AG10803 (cell line): ENCODE measurements at regions not wholly inside any gene's neighbourhood (a gene's known extent, or its start where the extent isn't known, plus 50 kb on each side); places are given as distances from the start of the nearest gene placed in this dataset.

ENCODE experiments used
- DNase-seq: peaks from one replicate; pipeline ENCODE4 v3.0.0; 2010; ENCODE audit warnings: low read depth
- H3K4me3 ChIP-seq: 2 replicates; pipeline ENCODE4 v1.5.1; 2011; ENCODE audit warnings: mild to moderate bottlenecking, low read length, control low read depth
- CTCF ChIP-seq: conservative IDR thresholded peaks from 2 replicates; pipeline ENCODE4 v1.5.1; 2011; ENCODE audit warnings: mild to moderate bottlenecking, low read length, control low read depth, inconsistent platforms

GRCh38 chr17:33401249-33401648 lies 108.2 kb upstream of the ASIC2 start:
- TF ChIP-seq CTCF, result no peak

DNA sequence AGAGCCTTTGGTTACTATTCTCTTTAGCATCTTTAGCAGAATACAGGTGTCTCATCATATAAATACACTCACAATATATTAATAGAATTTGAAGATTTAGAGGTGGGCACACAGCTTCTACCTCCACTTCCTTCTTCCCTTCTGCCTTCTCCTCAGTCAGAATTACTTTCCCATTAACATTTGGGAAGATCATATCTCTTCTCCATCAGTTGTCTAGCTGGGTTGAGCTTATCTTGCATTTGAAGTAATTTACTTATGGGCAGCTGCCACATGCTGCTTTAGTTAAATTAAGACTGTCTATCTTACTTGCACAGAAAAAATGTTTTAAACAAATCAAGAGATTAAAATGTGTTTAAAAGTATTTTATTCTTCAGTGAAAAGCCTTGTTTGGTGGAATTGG lies 110.1 kb upstream of the ASIC2 start:
- DNase-seq, result no peak
- TF ChIP-seq CTCF, result no peak
- H3K4me3 ChIP-seq, result no peak overlapping the region

More at GRCh38 chr17:33401249-33401648, 108.2 kb upstream of the ASIC2 start:
- DNase-seq, result no peak
- no peak overlapping the region for H3K4me3 ChIP-seq

DNA sequence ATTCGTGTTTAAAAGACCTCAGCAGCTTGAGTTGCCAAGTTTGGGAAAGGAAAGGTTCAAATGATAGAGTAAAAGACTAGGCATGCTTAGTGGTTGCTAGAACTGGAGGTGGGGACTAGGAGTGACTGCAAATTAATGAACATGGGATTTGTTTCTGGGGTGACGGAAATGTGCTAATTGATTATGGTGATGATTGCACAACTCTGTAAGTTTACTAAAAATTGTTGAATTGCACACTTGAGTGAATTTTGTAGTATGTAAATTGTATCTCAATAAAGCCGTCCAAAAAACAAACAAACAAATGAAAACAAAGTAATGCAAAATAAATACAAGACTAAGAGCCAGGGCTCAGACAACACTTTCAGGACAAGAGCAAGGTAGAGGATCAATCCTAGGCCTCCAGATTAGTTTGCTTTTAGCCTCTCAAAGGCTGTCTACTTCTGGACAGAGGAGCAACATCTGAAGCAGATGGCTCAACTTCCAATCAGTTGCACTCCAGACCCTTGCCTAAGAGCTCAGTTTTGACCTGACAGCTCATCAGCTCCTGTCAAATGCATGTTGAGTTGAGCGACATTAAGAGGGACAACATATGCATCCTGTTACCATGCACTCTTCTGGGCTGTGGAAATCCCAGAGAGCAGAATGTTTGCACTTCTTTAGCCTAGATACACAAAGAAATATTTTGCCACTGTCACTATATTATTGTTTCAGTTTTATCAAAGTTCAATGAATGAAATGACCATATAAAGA lies 111.2 kb upstream of the ASIC2 start:
- TF ChIP-seq CTCF, result no peak
- H3K4me3 ChIP-seq, result no peak overlapping the region
- DNase-seq, result no peak

- DNase-seq, result no peak
- H3K4me3 ChIP-seq, result no peak overlapping the region
- no peak for TF ChIP-seq CTCF
Observed at GRCh38 chr17:33416131-33416530, 123.0 kb upstream of the ASIC2 start.

- no peak for DNase-seq
- no peak overlapping the region for H3K4me3 ChIP-seq
- no peak for TF ChIP-seq CTCF
Observed at GRCh38 chr17:33421933-33422332, 128.8 kb upstream of the ASIC2 start.

- H3K4me3 ChIP-seq, result no peak overlapping the region
- no peak for DNase-seq
- no peak for TF ChIP-seq CTCF
Observed at GRCh38 chr17:33433581-33433980, 140.5 kb upstream of the ASIC2 start.

GRCh38 chr17:33434841-33435240 lies 141.7 kb upstream of the ASIC2 start:
- no peak for TF ChIP-seq CTCF
- no peak overlapping the region for H3K4me3 ChIP-seq
- DNase-seq, result no peak
